Endothelial cell of umbilical vein (primary cell): ENCODE measurements at regions not wholly inside any gene's neighbourhood (a gene's known extent, or its start where the extent isn't known, plus 50 kb on each side); places are given as distances from the start of the nearest gene placed in this dataset.

Experiments used
- BruUV-seq: library from RNA; stranded (reverse); fragments of 400-500 nt; replicated peaks from 2 replicates; lab custom pipeline; 2021; lab: Mats Ljungman, UMichigan
- CTCF ChIA-PET: fragments of 300-600, 350-600 bp; sonication (Branson Sonifier 250); formaldehyde crosslinking; loops from one replicate; lab custom pipeline; 2021; ENCODE audit warnings: antibody characterized with exemption, inconsistent platforms; lab: Charles Lee
- POLR2A ChIA-PET: fragments of 300-600, 350-600 bp; sonication (Branson Sonifier 250); formaldehyde crosslinking; loops from one replicate; lab custom pipeline; 2021; ENCODE audit warnings: antibody characterized with exemption, inconsistent platforms; lab: Charles Lee
- DNase-seq: peaks from one replicate; pipeline ENCODE4 v3.0.0-alpha.2; 2011; ENCODE audit warnings: low read depth, low spot score
- FAIRE-seq: peaks from 2 replicates; lab custom pipeline; 2011; peaks lifted over from hg19 to GRCh38; lab: Jason Lieb, UNC
- H2AFZ ChIP-seq: 2 replicates; pipeline ENCODE4 v1.6.0; 2012; ENCODE audit warnings: low read depth, low read length, control low read depth, inconsistent platforms
- H3K27ac ChIP-seq: 2 replicates; pipeline ENCODE4 v1.5.1; 2011; ENCODE audit warnings: low read depth, mild to moderate bottlenecking, control low read depth, low read length, moderate library complexity; ENCODE audit not compliant: insufficient read depth
- H3K27me3 ChIP-seq, 2 experiments: 2 replicates each; pipeline versions ENCODE4 v1.6.0 to v1.6.1; 2011; ENCODE audit warnings: low read length in 2 of 2, mixed read lengths in 1 of 2; ENCODE audit not compliant: control insufficient read depth in 2 of 2, insufficient read depth in 2 of 2
- H3K36me3 ChIP-seq, 2 experiments: 2 replicates in 1 of 2; 3 replicates in 1 of 2; pipeline ENCODE4 v1.5.1; 2011; ENCODE audit warnings: low read length in 2 of 2, mild to moderate bottlenecking in 1 of 2, moderate library complexity in 1 of 2; ENCODE audit not compliant: control insufficient read depth in 2 of 2, insufficient read depth in 2 of 2; ENCODE audit errors: extremely low read depth in 1 of 2
- H3K4me1 ChIP-seq: 3 replicates; pipeline ENCODE4 v1.5.1; 2011; ENCODE audit warnings: mild to moderate bottlenecking, low read length; ENCODE audit not compliant: control insufficient read depth, insufficient read depth; ENCODE audit errors: extremely low read depth
- H3K4me2 ChIP-seq: 2 replicates; pipeline ENCODE4 v1.6.1; 2011; ENCODE audit warnings: low read length, control low read depth, mixed read lengths; ENCODE audit not compliant: insufficient read depth
- H3K4me3 ChIP-seq, 3 experiments: fragments of 200-600 bp in 1 of 3; sonication (generic), shearing (Covaris generic) in 1 of 3; replicated peaks in 1 of 3; 2 replicates each; pipeline ENCODE4 v1.5.1; 2011 to 2016; ENCODE audit warnings: control low read depth in 3 of 3, low read length in 3 of 3, mild to moderate bottlenecking in 2 of 3, inconsistent platforms in 1 of 3, low read depth in 1 of 3, moderate library complexity in 1 of 3; ENCODE audit not compliant: insufficient read depth in 1 of 3
- H3K79me2 ChIP-seq: 2 replicates; pipeline ENCODE4 v1.6.0; 2012; ENCODE audit warnings: low read length, inconsistent platforms; ENCODE audit not compliant: control insufficient read depth, insufficient read depth
- H3K9ac ChIP-seq: replicated peaks from 2 replicates; pipeline ENCODE3; 2011; ENCODE audit warnings: low read length, control low read depth; ENCODE audit not compliant: insufficient read depth; ENCODE audit errors: extremely low read depth
- H3K9me1 ChIP-seq: replicated peaks from 3 replicates; pipeline ENCODE4 v1.6.0; 2011; ENCODE audit warnings: mild to moderate bottlenecking, low read length; ENCODE audit not compliant: control insufficient read depth, insufficient read depth; ENCODE audit errors: extremely low read depth
- H3K9me3 ChIP-seq: replicated peaks from 2 replicates; pipeline ENCODE4 v1.5.1; 2012; ENCODE audit warnings: low read length, inconsistent platforms; ENCODE audit not compliant: control insufficient read depth, insufficient read depth
- H4K20me1 ChIP-seq: replicated peaks from 2 replicates; pipeline ENCODE3; 2011; ENCODE audit warnings: mild to moderate bottlenecking, low read length; ENCODE audit not compliant: control insufficient read depth, insufficient read depth; ENCODE audit errors: extremely low read depth
- EZH2 ChIP-seq: IDR thresholded peaks from 2 replicates; pipeline ENCODE4 v1.6.1; 2012; ENCODE audit warnings: borderline replicate concordance, low read depth, mild to moderate bottlenecking, moderate library complexity, low read length, inconsistent platforms; ENCODE audit not compliant: severe bottlenecking
- FOS ChIP-seq: IDR thresholded peaks from 2 replicates; pipeline ENCODE4 v1.6.1; 2011; ENCODE audit warnings: mild to moderate bottlenecking, low read length, moderate library complexity, borderline replicate concordance; ENCODE audit not compliant: insufficient read depth
- GATA2 ChIP-seq: IDR thresholded peaks from 2 replicates; pipeline ENCODE4 v1.7.0; 2011; ENCODE audit warnings: low read depth, mild to moderate bottlenecking, moderate library complexity, mixed read lengths, low read length; ENCODE audit not compliant: insufficient read length, insufficient read depth
- JUN ChIP-seq: IDR thresholded peaks from 2 replicates; pipeline ENCODE4 v1.6.1; 2011; ENCODE audit warnings: borderline replicate concordance, low read depth; ENCODE audit not compliant: insufficient read length, insufficient read depth
- POLR2A ChIP-seq: IDR thresholded peaks from 2 replicates; pipeline ENCODE4 v1.6.1; 2012; ENCODE audit warnings: low read depth, mild to moderate bottlenecking, control low read depth, low read length
- POLR2AphosphoS5 ChIP-seq: IDR thresholded peaks from 2 replicates; pipeline ENCODE4 v1.6.1; 2012; ENCODE audit warnings: low read depth, mild to moderate bottlenecking, control low read depth, low read length, moderate library complexity; ENCODE audit not compliant: insufficient read depth
- dilution Hi-C: fragments of 300-500 bp; cut with MboI; formaldehyde crosslinking; loops from one replicate; pipeline ENCODE4 v1.15.0; 2019; ENCODE audit warnings: low sequenced_read_pairs; ENCODE audit not compliant: extremely low pct_ligation_motif_present
- intact Hi-C: fragments of 100-400 bp; cut with micrococcal nuclease; formaldehyde crosslinking; loops from one replicate; pipeline ENCODE4 v1.10.0; 2022
- TF ChIP-seq, protein P1 (sequence below), 2 donors: IDR thresholded peaks; 1 replicate in 1 of 2; 2 replicates in 1 of 2; pipeline ENCODE4 v1.5.1; 2011; ENCODE audit warnings: low read length in 2 of 2, mild to moderate bottlenecking in 2 of 2, moderate library complexity in 2 of 2, control low read depth in 1 of 2, inconsistent platforms in 1 of 2, low read depth in 1 of 2; ENCODE audit not compliant: insufficient read depth in 1 of 2; ENCODE audit errors: extremely low read depth in 1 of 2
- TF ChIP-seq, protein P2 (sequence below): IDR thresholded peaks from 2 replicates; pipeline ENCODE4 v1.6.1; 2011; ENCODE audit not compliant: insufficient read depth, insufficient read length

DNA sequence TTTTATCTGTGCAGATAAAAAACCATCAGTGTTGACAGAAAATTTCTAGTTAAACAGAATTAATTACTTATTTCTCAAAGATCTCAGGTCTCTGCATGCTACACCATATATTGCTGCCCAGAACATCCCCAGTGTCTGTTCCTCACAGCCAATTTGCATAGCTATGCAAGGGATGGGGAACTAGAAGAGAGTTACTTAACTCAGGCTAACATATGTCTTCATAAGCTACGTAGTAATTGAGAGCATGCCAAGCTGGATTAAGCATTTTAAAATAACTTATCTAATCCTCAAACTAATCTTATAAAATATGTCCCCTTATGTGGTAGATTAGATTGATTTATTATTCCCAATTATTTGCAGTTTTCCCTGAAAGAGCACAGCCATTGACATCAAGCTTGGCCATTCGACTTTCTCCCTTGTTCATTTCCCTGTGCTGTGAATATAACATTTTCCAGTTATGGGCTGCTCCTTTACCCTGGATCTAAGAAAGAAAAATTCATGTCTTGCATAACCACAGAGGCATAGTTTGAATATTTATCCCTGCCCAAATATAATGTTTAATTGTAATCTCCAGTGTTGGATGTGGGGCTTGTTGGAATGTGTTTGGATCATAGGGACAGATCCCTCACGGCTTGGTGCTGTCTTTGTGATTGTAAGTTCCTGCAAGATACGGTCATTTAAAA lies 69.1 kb downstream of the C11orf87 start:
- Histone ChIP-seq H3K9me1 (no peaks in the 10 kb centered on the region), H3K9me3 (no peaks in the 10 kb centered on the region), H3K4me3 (no peak overlapping the region), H3K27ac (no peak overlapping the region), H3K4me1 (no peaks in the 10 kb centered on the region), H3K27me3 (no peaks in the 10 kb centered on the region), H2AFZ (no peak overlapping the region), H3K79me2 (no peaks in the 10 kb centered on the region), H3K4me2 (no peak overlapping the region), H3K9ac (no peak overlapping the region), H4K20me1 (no peaks in the 10 kb centered on the region), H3K36me3 (no peaks in the 10 kb centered on the region)
- no peak for DNase-seq
- BruUV-seq = no TSS peak
- intact Hi-C loops (no loop called here), dilution Hi-C loops (no loop called here)
- TF ChIP-seq, protein P1, sequence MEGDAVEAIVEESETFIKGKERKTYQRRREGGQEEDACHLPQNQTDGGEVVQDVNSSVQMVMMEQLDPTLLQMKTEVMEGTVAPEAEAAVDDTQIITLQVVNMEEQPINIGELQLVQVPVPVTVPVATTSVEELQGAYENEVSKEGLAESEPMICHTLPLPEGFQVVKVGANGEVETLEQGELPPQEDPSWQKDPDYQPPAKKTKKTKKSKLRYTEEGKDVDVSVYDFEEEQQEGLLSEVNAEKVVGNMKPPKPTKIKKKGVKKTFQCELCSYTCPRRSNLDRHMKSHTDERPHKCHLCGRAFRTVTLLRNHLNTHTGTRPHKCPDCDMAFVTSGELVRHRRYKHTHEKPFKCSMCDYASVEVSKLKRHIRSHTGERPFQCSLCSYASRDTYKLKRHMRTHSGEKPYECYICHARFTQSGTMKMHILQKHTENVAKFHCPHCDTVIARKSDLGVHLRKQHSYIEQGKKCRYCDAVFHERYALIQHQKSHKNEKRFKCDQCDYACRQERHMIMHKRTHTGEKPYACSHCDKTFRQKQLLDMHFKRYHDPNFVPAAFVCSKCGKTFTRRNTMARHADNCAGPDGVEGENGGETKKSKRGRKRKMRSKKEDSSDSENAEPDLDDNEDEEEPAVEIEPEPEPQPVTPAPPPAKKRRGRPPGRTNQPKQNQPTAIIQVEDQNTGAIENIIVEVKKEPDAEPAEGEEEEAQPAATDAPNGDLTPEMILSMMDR (IDR thresholded peaks at IDR 0.05; ENCODE audit: extremely low read depth in 1 of 2, insufficient read depth in 1 of 2, low read depth in 1 of 2, low read length in 2 of 2) = no peak
- TF ChIP-seq EZH2 (no peak), POLR2AphosphoS5 (no peak), JUN (no peak)
- ChIA-PET POLR2A (no interaction called here), CTCF (no interaction called here)
- no peak for FAIRE-seq

DNA sequence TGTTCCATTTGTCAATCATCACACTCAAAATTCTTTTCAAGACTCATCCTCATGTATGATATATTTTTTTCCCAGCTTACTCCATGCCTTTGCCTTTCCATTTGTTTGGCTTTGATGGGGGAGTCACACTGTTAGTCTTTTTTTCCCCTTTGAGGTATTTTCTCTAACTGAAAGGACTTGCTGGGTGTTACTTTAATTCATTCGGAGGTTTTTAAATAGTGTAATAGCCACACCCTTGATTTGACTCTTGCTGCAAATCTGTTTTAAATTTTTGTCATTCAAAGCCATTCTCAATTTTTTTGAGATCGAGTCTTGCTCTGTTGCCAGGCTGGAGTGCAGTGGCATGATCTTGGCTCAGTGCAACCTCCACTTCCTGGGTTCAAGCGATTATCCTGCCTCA lies 84.1 kb downstream of the C11orf87 start:
- H3K79me2 ChIP-seq = no peaks in the 10 kb centered on the region
- no peak overlapping the region for H3K4me3 ChIP-seq
- no peak for FAIRE-seq
- H3K9me1 ChIP-seq = no peaks in the 10 kb centered on the region
- no peaks in the 10 kb centered on the region for H4K20me1 ChIP-seq
- no peaks in the 10 kb centered on the region for H3K27me3 ChIP-seq
- intact Hi-C loops (no loop called here), dilution Hi-C loops (no loop called here)
- no TSS peak for BruUV-seq
- no peak for TF ChIP-seq POLR2A
- TF ChIP-seq GATA2 = no peak
- no peak for TF ChIP-seq EZH2
- TF ChIP-seq, protein P2, sequence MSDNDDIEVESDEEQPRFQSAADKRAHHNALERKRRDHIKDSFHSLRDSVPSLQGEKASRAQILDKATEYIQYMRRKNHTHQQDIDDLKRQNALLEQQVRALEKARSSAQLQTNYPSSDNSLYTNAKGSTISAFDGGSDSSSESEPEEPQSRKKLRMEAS = no peak
- no peak for TF ChIP-seq FOS
- TF ChIP-seq, protein P1 (IDR thresholded peaks at IDR 0.05; ENCODE audit: extremely low read depth in 1 of 2, insufficient read depth in 1 of 2, low read depth in 1 of 2, low read length in 2 of 2) = no peak
- H3K9ac ChIP-seq = no peak overlapping the region
- no peak overlapping the region for H3K4me2 ChIP-seq
- no peaks in the 10 kb centered on the region for H3K4me1 ChIP-seq
- CTCF ChIA-PET = no interaction called here
- POLR2A ChIA-PET = no interaction called here
- no peak overlapping the region for H3K27ac ChIP-seq
- DNase-seq = no peak
- H3K36me3 ChIP-seq = no peaks in the 10 kb centered on the region
- H2AFZ ChIP-seq = no peak overlapping the region
- no peaks in the 10 kb centered on the region for H3K9me3 ChIP-seq
